Fibroblast of lung (primary cell): ENCODE measurements at regions not wholly inside any gene's neighbourhood (a gene's known extent, or its start where the extent isn't known, plus 50 kb on each side); places are given as distances from the start of the nearest gene placed in this dataset.
A peak's percentile ranks its signal among the peaks of the same experiment; 100 is the strongest.

Source experiments
- DNase-seq, 2 donors: peaks; one replicate each; pipeline versions ENCODE4 v3.0.0 to v3.0.0-alpha.2; 2010; ENCODE audit warnings: low read depth in 2 of 2
- H2AFZ ChIP-seq: 2 replicates; pipeline ENCODE4 v1.5.1; 2012; ENCODE audit warnings: low read length, control low read depth, inconsistent platforms
- H3K27ac ChIP-seq: 2 replicates; pipeline ENCODE4 v1.5.1; 2011; ENCODE audit warnings: low read length, control low read depth; ENCODE audit not compliant: insufficient read depth
- H3K27me3 ChIP-seq: 2 replicates; pipeline ENCODE4 v1.5.1; 2011; ENCODE audit warnings: mild to moderate bottlenecking, low read length; ENCODE audit not compliant: control insufficient read depth, insufficient read depth
- H3K36me3 ChIP-seq: 2 replicates; pipeline ENCODE4 v1.5.1; 2011; ENCODE audit warnings: low read length; ENCODE audit not compliant: control insufficient read depth, insufficient read depth
- H3K4me1 ChIP-seq: 2 replicates; pipeline ENCODE4 v1.5.1; 2011; ENCODE audit warnings: low read length; ENCODE audit not compliant: control insufficient read depth, insufficient read depth; ENCODE audit errors: extremely low read depth
- H3K4me2 ChIP-seq: 2 replicates; pipeline ENCODE4 v1.5.1; 2011; ENCODE audit warnings: low read length, control low read depth; ENCODE audit not compliant: insufficient read depth; ENCODE audit errors: extremely low read depth
- H3K4me3 ChIP-seq, 4 experiments: fragments of 200-600 bp in 1 of 4; sonication (generic) in 1 of 4; replicated peaks in 1 of 4; 2 replicates each; pipeline ENCODE4 v1.5.1; 2011 to 2016; ENCODE audit warnings: low read length in 4 of 4, low read depth in 3 of 4, mild to moderate bottlenecking in 3 of 4, control low read depth in 2 of 4, inconsistent platforms in 1 of 4, mixed read lengths in 1 of 4; ENCODE audit not compliant: insufficient read depth in 1 of 4; ENCODE audit errors: control extremely low read depth in 1 of 4
- H3K79me2 ChIP-seq: 2 replicates; pipeline ENCODE4 v1.5.1; 2012; ENCODE audit warnings: mild to moderate bottlenecking, low read length, inconsistent platforms; ENCODE audit not compliant: control insufficient read depth, insufficient read depth
- H3K9ac ChIP-seq: 2 replicates; pipeline ENCODE4 v1.5.1; 2011; ENCODE audit warnings: mild to moderate bottlenecking, low read length, control low read depth; ENCODE audit not compliant: insufficient read depth
- H3K9me3 ChIP-seq: 2 replicates; pipeline ENCODE4 v1.5.1; 2012; ENCODE audit warnings: low read depth, low read length; ENCODE audit not compliant: control insufficient read depth, insufficient read depth
- H4K20me1 ChIP-seq: 2 replicates; pipeline ENCODE4 v1.5.1; 2011; ENCODE audit warnings: low read length; ENCODE audit not compliant: control insufficient read depth, insufficient read depth; ENCODE audit errors: extremely low read depth
- CTCF ChIP-seq, 2 donors: IDR thresholded peaks in 1 of 2; conservative IDR thresholded peaks in 1 of 2; 1 replicate in 1 of 2; 2 replicates in 1 of 2; pipeline ENCODE4 v1.5.1; 2011 to 2012; ENCODE audit warnings: low read length in 2 of 2, control low read depth in 1 of 2, inconsistent platforms in 1 of 2, low read depth in 1 of 2, mild to moderate bottlenecking in 1 of 2
- EZH2 ChIP-seq: IDR thresholded peaks from 2 replicates; pipeline ENCODE4 v1.5.1; 2012; ENCODE audit warnings: low read length, control low read depth, mild to moderate bottlenecking; ENCODE audit errors: missing control alignments

DNA sequence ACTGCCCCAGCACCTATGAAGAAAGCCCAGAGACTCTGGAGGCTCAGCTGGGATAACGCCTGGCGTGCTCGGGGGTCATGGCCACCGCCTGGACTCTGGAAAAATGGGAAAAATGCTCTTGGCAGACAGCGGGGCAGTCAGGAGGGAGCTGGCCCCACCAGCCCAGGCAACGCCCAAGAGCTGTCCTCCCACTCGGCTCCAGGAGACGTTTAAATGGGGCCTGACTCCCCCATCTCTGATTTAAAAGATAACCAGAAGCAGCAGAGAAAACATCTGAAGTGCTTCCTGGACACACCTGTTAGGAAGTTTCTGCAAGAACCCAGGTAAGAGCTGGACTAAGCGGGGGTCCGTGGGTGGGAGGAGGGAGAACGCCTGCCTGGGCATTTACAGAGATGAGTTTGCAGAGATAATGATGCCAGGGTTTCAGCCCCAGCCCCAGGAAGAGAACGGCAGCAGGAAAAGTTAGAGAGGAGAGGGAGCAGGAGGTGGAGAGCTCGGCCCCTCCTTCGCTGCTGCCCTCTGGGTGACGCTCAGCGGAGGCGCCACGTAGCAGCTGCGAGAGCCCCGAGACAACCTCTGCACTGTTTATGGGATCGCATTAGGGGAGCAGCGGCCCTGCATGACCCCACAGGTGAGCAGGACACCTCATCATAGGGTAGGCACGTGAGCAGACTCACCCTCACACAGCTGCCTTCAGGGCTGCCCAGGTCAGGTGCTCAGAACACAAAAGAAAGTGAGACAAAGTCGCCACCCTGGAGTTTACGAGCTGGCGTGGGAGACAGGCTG is 83.5 kb upstream of the INSIG1 start:
- DNase-seq, result peak in 1 of 2 donors; percentile 20
- peak overlapping the region; percentile 25 for H3K27ac ChIP-seq

GRCh38 chr7:155215576-155216325 is 81.9 kb upstream of the INSIG1 start:
- Histone ChIP-seq H3K9me3 (no peaks in the 10 kb centered on the region), H3K4me2 (no peak overlapping the region), H2AFZ (no peak overlapping the region), H3K36me3 (no peaks in the 10 kb centered on the region), H4K20me1 (no peaks in the 10 kb centered on the region), H3K79me2 (no peaks in the 10 kb centered on the region), H3K4me3 (no peak overlapping the region), H3K4me1 (peaks cover 5% of the 10 kb centered on the region), H3K9ac (no peak overlapping the region), H3K27ac (no peak overlapping the region), H3K27me3 (no peaks in the 10 kb centered on the region)
- TF ChIP-seq EZH2 (no peak), CTCF (conservative IDR thresholded peaks at IDR 0.05 in 1 of 2, IDR thresholded peaks at IDR 0.05 in 1 of 2; ENCODE audit: low read depth in 1 of 2, low read length in 2 of 2) (no peak)
- DNase-seq, result no peak

More for the DNA sequence above, 83.5 kb upstream of the INSIG1 start:
- H3K4me1 ChIP-seq, result peaks cover 5% of the 10 kb centered on the region
- no peaks in the 10 kb centered on the region for H3K36me3 ChIP-seq
- peak overlapping the region; percentile 81 for H2AFZ ChIP-seq
- H3K9me3 ChIP-seq, result no peaks in the 10 kb centered on the region
- peak overlapping the region; percentile 27 to 50 (median 38) for H3K4me3 ChIP-seq
- TF ChIP-seq EZH2, result peak; percentile 34
- no peak for TF ChIP-seq CTCF (conservative IDR thresholded peaks at IDR 0.05 in 1 of 2, IDR thresholded peaks at IDR 0.05 in 1 of 2; ENCODE audit: low read depth in 1 of 2, low read length in 2 of 2)
- H4K20me1 ChIP-seq, result no peaks in the 10 kb centered on the region
- no peaks in the 10 kb centered on the region for H3K79me2 ChIP-seq
- H3K4me2 ChIP-seq, result peak overlapping the region; percentile 88
- H3K9ac ChIP-seq, result peak overlapping the region; percentile 38
- no peaks in the 10 kb centered on the region for H3K27me3 ChIP-seq

- no peak for DNase-seq
- Histone ChIP-seq H3K27ac (no peak overlapping the region), H3K79me2 (no peaks in the 10 kb centered on the region), H3K9ac (no peak overlapping the region), H3K27me3 (no peaks in the 10 kb centered on the region), H3K36me3 (no peaks in the 10 kb centered on the region), H2AFZ (no peak overlapping the region), H4K20me1 (no peaks in the 10 kb centered on the region), H3K9me3 (no peaks in the 10 kb centered on the region), H3K4me1 (peaks cover 5% of the 10 kb centered on the region), H3K4me3 (no peak overlapping the region), H3K4me2 (no peak overlapping the region)
- TF ChIP-seq EZH2, result no peak
- no peak for TF ChIP-seq CTCF (conservative IDR thresholded peaks at IDR 0.05 in 1 of 2, IDR thresholded peaks at IDR 0.05 in 1 of 2; ENCODE audit: low read depth in 1 of 2, low read length in 2 of 2)
Measured at GRCh38 chr7:155216475-155217272, 81.0 kb upstream of the INSIG1 start.
